ENCODE measurements at regions not wholly inside any gene's neighbourhood (a gene's known extent, or its start where the extent isn't known, plus 50 kb on each side); places are given as distances from the start of the nearest gene placed in this dataset.
"Not testable (repeated sequence)": the region's sequence is repeated elsewhere in the genome, so short reads cannot be mapped to it uniquely, and the experiment has no call there.

DNA sequence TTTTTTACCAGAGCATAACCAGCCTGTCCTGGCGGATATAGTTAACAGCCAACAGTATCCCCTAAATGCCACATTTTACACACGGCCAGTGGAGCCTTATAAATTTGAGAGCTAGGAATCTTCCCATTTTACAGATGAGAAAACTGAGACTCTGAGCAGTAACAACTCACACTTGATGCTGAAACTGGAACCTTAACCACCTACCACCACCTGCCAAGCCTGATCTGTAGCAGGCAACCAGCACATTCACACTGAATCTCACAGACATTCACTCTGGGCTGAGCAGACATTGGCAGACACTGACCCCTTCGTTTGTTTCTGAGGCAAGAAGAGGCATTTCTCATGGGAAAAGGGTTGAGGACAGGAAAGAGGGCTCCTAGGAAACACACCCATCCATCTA, 178.2 kb downstream of the BCL2L11 start:
- intact Hi-C loops (cut with DNase I; ENCODE audit: low total_unique reads); H3K27ac ChIP-seq; DNase-seq; H3K36me3 ChIP-seq; H3K27me3 ChIP-seq; H3K4me3 ChIP-seq; H3K4me1 ChIP-seq; H3K9me3 ChIP-seq: not testable (repeated sequence)

DNA sequence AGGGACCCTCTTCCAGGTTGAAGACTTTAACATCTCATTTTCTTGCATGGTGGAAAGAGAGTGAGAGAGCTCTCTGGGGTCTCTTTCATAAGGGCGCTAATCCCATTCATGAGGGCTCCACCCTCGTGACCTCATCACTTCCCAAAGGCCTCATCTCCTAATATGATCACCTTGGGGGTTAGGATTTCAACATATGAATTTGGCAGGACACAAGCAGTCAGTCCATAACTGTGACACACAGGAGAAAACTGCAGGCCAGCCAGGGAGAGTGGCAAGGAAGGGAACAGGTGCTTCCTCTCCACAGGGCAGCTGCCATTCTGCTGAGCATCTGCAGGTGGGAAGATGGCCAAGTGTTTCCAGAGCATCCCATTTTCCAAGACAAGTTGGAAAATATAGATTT, 178.9 kb downstream of the BCL2L11 start:
- H3K4me3 ChIP-seq; intact Hi-C loops (cut with DNase I; ENCODE audit: low total_unique reads); H3K27ac ChIP-seq; H3K27me3 ChIP-seq; H3K9me3 ChIP-seq; H3K4me1 ChIP-seq; DNase-seq; H3K36me3 ChIP-seq: not testable (repeated sequence)

DNA sequence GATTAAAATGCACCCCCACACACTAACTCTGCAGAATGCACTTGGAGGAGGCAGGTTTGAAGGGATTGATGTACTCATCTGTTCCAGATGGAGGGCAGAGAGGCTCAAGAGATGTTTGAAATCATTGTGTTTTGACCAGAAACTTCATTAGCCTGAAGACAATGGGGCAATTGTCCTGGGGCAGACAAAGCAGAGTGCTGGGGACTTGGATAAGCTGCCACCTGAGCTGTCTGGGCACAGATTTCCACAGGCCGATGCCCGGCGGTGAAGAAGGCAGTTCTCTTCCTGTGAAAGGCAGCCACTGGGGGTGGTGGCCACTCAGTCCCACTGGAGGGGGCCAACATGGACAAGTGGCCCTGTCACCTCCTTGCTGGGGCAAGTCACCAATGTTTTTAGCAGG, 181.0 kb downstream of the BCL2L11 start:
- DNase-seq; H3K36me3 ChIP-seq; H3K4me3 ChIP-seq; H3K27me3 ChIP-seq; H3K9me3 ChIP-seq; H3K27ac ChIP-seq; intact Hi-C loops (cut with DNase I; ENCODE audit: low total_unique reads); H3K4me1 ChIP-seq: not testable (repeated sequence)

DNA sequence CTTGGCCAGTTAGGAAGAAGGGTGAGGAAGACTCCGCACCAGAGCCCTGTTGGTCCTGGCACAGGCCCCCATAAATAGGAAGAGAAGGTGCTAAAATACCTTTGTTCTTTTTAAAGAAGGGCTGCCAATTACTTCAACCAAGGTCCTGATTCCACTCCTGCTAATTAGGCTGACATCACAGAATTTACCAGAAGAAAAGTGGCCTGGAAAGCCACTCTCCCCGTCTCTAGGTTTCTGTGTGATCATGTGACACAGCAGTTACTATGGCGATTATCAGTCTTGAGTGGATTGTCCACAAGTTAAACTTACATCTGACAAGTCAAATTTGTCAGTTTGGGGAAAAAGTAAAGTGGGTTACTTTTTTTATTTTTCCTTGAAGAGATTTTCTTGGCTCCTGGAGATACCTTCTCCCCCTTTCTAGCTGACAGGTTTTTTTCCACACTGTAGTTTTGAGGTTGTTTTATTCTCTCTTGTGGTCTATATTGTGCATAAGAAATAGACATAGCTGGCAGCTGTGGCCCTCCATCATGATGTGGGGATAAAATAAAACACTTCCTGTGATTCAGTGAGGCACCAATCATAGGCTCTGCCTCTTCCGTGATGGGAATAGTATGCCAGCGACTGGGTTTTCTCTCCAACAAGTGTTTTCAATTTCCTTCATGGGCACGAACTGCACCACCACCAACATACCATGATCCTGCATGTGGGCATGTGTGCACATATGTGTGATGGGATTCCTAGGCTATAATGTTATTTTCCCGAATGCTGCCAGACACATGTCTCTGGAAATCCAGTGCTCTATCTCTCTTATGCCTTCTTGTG, 181.9 kb downstream of the BCL2L11 start:
- H3K27ac ChIP-seq; H3K36me3 ChIP-seq; H3K27me3 ChIP-seq; H3K4me1 ChIP-seq; H3K9me3 ChIP-seq; H3K4me3 ChIP-seq; intact Hi-C loops (cut with DNase I; ENCODE audit: low total_unique reads); DNase-seq: not testable (repeated sequence)

DNA sequence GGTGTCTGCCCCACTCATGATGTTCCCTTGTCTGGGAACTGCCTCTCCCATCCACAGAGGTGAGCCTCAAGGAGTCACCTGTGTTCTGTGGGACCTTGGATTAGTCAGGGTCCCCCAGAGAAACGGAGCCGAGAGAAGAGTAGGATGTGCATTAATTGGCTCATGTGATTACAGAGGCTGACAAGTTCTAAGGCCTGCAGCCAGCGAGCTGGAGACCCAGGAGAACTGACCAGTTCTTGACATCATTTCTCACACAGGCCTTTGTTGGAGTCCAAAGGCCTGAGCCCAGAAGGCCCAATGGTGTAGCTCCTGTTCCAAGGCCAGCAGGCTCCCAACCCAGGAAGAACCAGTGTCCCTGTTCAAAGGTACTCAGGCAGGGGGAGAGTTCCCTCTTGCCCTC, 186.6 kb downstream of the BCL2L11 start:
- H3K9me3 ChIP-seq; H3K27me3 ChIP-seq; H3K4me1 ChIP-seq; H3K4me3 ChIP-seq; intact Hi-C loops (cut with DNase I; ENCODE audit: low total_unique reads); H3K36me3 ChIP-seq; H3K27ac ChIP-seq; DNase-seq: not testable (repeated sequence)

DNA sequence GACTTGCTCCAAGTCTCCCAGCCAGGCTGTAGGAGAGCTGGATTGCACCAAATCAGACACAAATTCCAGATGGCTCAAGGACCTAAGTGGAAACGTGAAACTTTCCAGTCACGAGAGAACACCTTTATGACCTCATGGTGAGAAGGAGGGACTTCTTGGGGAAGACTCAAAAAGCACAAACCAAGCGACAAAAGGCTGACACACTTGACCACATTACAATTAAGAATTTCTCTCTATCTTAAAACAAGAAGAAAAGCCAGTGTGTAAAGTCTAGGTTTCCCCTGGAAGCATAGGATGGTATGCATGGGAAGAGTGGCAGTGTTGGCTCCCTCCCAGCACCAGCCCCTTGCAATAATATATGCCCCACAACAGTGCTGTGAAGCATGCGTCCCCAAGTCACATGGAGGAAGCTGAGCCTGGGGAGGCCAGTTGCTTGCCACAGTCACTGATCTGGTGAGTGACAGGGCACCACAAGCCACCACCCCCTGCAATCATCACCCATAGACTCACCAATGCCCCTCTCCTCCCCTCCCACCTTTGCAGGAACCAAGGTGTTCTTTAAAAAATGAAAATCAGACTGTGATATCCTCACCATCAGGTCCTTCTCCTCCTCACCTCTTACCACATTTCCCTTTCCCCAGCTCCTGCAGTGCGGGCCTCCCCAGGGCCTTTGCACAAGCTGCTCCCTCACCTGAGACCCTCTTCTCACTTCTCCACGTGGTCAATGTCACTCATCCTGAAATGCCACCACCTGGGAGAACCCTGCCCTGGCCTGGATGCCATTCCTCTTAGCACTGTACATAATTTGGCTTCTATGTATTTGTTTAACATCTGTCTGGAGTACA, 188.7 kb downstream of the BCL2L11 start:
- H3K36me3 ChIP-seq; DNase-seq; intact Hi-C loops (cut with DNase I; ENCODE audit: low total_unique reads); H3K27ac ChIP-seq; H3K4me1 ChIP-seq; H3K27me3 ChIP-seq; H3K9me3 ChIP-seq; H3K4me3 ChIP-seq: not testable (repeated sequence)

DNA sequence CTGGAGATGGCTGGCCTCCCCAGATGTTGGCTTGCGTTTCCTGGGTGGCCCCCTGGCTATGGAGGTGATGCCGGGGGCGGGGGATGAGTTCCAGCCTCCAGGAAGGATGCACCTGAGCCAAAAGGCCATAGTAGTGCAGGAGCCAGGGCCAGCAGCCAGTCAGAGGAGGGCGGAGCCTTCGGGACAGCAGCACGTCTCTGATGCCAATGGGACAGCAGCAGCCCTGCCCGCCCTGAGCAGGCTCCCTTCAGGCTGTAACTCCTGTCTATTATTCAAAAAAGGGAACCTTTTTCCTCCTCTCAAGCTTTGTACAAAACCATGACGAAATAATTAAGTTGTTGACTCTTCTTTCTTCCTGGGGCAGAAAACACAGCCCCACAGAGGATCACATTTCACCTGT, 189.7 kb downstream of the BCL2L11 start:
- intact Hi-C loops (cut with DNase I; ENCODE audit: low total_unique reads); H3K9me3 ChIP-seq; H3K27me3 ChIP-seq; H3K27ac ChIP-seq; H3K4me3 ChIP-seq; H3K4me1 ChIP-seq; DNase-seq; H3K36me3 ChIP-seq: not testable (repeated sequence)

DNA sequence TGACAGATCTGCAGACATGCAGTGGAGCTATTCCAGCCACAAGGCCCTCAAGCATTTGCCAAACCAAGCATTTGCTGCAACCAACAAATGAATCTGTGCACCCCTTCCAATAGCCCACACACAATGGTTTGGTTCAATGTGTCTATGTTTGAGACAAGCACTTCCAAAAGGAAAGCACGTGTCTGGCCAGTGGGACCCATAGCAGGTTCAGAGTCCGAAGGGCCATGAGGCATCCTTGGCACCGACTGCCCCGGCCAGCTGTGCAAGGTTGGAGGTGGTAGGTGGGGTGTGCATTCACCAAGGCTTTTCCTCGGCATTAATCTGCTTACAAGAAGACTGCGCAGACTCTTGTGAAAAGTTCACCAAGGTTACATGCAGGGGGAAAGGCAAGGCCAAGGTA, 190.9 kb downstream of the BCL2L11 start:
- H3K27me3 ChIP-seq; intact Hi-C loops (cut with DNase I; ENCODE audit: low total_unique reads); H3K36me3 ChIP-seq; H3K27ac ChIP-seq; H3K4me3 ChIP-seq; DNase-seq; H3K9me3 ChIP-seq; H3K4me1 ChIP-seq: not testable (repeated sequence)

DNA sequence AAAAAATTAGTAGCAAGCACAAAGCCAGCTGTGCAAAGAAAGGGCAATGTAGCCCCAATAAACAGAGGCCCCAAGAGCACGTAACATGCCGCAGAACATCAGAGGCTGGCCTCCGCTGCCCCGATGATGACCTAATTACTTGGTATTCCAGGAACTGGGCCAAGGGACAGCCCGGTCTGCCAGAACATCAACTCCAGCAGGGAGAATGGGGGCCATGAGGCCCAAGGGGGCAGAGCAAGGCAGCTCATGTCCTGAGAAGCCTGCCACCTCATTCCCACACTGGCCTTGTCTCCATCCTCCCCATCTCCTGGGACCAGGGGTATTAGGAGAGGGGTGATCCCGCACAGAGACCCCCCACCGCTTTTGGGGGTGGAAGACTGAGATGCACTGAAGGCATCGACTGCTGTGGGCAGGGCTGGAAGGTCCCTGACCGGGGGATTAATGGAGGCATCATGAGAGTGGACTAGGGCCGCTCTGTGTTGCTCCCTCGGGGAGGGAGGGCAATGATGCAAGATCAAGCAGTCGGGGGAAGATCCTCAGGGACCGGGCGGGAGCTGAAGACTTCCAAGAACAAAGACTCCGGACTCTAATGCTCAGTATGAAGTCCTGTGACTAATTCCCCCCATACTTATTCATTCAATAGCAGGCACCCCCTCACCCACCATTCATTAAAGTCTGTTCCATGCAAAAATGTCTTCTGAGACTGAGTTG, 192.3 kb downstream of the BCL2L11 start:
- H3K36me3 ChIP-seq; H3K27me3 ChIP-seq; H3K4me3 ChIP-seq; H3K27ac ChIP-seq; H3K4me1 ChIP-seq; H3K9me3 ChIP-seq; intact Hi-C loops (cut with DNase I; ENCODE audit: low total_unique reads); DNase-seq: not testable (repeated sequence)

DNA sequence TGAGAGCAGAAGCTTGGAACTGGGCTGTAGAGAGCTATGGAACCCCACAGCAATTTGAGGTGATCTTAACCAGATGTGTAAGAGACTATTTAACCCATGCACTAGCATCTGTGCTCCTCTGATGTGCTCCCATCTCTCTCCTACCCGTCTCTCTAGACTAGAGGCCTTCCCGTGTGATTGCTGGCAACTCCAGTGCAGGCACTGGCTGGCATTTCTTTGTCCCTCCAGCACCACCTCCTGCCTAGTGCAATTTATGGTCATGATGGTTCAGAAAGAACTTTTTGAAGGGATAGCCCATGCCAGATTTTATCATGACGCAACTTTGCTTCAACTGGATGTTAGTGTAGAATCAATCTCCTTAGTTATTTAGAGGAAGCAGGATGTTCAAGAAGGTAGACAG, 193.0 kb downstream of the BCL2L11 start:
- DNase-seq; intact Hi-C loops (cut with DNase I; ENCODE audit: low total_unique reads); H3K4me3 ChIP-seq; H3K27me3 ChIP-seq; H3K36me3 ChIP-seq; H3K4me1 ChIP-seq; H3K9me3 ChIP-seq; H3K27ac ChIP-seq: not testable (repeated sequence)

DNA sequence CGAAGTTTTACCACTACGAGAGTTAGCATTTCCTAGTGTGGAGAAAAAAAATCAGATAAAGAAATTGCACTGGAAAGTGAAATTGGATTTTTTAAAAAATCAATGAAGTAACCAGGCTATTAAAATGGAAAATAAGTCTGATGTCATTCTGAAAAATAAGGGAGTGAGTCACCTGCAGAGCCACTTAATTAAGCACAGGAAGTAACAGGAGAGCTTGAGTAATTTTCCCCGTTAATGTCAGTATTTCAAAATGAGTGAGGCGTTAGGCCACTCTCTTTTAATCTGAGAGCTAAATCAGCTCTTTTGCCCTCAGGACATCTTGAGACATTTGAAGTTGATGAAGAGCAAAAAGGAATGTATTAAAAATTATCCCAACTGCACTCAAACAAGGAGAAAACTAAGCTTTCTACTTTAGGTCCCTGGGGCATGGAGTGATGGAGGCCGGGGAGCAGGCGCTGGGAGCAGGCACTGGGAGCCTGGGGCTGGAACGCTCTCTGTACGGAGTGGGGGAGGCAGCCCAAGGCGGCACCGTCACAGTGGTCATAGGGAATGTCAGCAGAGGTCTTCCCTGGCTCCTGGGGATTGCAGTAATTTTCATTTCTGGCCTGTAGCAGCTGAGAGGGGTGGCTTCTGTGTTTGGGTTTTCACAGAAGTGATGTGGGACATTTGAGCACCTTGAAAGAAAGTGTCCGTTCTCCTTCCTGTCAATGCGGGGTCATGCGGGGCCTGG, 194.6 kb downstream of the BCL2L11 start:
- H3K9me3 ChIP-seq; DNase-seq; H3K4me1 ChIP-seq; H3K4me3 ChIP-seq; H3K36me3 ChIP-seq; H3K27ac ChIP-seq; intact Hi-C loops (cut with DNase I; ENCODE audit: low total_unique reads); H3K27me3 ChIP-seq: not testable (repeated sequence)

DNA sequence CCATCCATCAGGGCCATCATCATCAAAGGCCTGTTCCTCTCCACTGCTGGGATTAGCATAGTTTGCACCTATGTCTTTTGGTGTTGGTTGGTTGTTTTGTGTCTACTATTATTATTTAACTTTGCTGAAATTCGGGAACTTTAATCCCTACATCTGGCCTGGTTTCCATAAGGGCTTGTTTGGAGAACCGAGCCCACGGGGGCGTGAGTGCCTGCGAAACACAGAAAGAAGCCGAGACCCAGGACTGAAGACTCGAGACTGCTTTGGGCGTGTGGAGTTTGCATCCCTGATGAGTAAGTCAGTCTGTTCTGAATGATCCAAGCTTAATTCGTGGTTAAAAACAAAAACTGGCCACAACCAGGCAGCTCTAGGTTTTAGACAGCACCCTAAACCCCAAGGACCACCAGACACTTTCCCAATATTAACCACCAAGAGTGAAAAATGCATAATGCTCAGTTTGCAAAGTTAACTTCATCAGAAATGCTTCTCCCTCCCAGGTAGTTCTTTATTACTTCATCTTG, 195.6 kb downstream of the BCL2L11 start:
- DNase-seq; H3K27ac ChIP-seq; H3K4me3 ChIP-seq; H3K27me3 ChIP-seq; H3K4me1 ChIP-seq; H3K36me3 ChIP-seq; intact Hi-C loops (cut with DNase I; ENCODE audit: low total_unique reads); H3K9me3 ChIP-seq: not testable (repeated sequence)

DNA sequence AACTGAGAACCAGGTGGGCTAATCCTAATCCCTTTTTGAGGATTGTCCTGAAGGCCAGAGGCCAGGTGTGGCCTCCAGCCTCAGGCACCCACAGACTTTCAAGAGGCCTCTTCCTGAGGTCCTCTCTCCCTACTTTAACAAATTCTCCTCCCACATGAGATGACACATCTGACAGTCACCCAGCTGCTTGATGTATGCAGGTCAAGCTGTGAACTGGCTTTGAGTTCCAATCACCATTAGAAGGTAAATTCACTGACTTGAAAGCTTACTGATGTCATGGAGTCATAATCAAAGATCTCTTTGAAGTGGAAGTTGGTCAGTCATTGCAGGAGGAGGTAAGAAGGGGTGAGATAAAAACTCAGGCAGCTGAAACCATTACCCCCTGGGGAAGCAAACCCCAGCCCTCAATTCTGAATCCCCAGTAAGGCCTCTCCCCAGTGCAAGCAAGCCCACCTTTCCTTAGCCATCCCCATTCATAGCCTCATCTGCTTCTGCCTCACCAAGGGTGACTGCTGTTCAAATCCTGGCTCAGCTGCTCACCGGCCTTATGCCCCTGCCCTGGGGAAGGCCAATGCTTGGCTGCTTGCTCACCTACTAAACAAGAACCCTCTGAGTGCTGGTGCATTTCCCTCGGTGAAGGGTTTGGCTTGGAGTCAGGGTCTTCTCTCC, 196.3 kb downstream of the BCL2L11 start:
- H3K27me3 ChIP-seq; H3K9me3 ChIP-seq; H3K4me1 ChIP-seq; H3K36me3 ChIP-seq; H3K4me3 ChIP-seq; H3K27ac ChIP-seq; intact Hi-C loops (cut with DNase I; ENCODE audit: low total_unique reads); DNase-seq: not testable (repeated sequence)

Measured in tibial artery (tissue), 4 donors.